Fibroblast of upper back skin (primary cell): ENCODE measurements at regions not wholly inside any gene's neighbourhood (a gene's known extent, or its start where the extent isn't known, plus 50 kb on each side); places are given as distances from the start of the nearest gene placed in this dataset.
A peak's percentile ranks its signal among the peaks of the same experiment; 100 is the strongest.

Experiments used
- DNase-seq: peaks from one replicate; pipeline ENCODE4 v3.0.0-alpha.2; 2013

- no peak for DNase-seq
Observed at GRCh38 chr18:10290638-10291235, 163.7 kb upstream of the APCDD1 start.

- peak; percentile 32 for DNase-seq
Observed at GRCh38 chr18:10291568-10291981, 162.9 kb upstream of the APCDD1 start.

- DNase-seq = no peak
Observed at GRCh38 chr18:10293966-10294365, 160.5 kb upstream of the APCDD1 start.

GRCh38 chr18:10295751-10296150 is 158.7 kb upstream of the APCDD1 start:
- no peak for DNase-seq

- peak; percentile 36 for DNase-seq
Observed at GRCh38 chr18:10296491-10296890, 157.9 kb upstream of the APCDD1 start.

- no peak for DNase-seq
Observed at GRCh38 chr18:10297086-10297485, 157.3 kb upstream of the APCDD1 start.

DNA sequence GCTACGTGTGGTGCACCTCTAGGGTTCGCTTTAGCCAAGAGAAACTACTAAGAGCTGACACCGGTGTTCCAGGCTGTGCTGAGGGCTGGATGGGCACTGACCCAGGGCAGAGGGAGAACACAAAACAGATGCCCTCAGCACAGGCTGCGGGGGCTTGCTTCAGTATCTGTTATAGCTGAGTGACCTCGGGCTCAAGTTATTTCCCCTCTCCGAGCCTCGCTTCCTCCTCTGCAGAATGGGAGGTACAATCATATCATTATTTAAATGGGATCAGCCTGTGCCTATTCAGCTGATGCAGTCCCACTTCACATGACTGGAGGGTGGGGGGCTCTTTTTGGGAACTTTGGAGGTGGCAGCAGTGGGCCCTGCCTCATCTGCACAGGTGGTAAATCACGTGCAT is 156.1 kb upstream of the APCDD1 start:
- no peak for DNase-seq

GRCh38 chr18:10299643-10300042 is 154.8 kb upstream of the APCDD1 start:
- DNase-seq = peak; percentile 71

GRCh38 chr18:10300739-10301138 is 153.7 kb upstream of the APCDD1 start:
- DNase-seq = no peak

GRCh38 chr18:10301831-10302483 is 152.5 kb upstream of the APCDD1 start:
- no peak for DNase-seq

DNA sequence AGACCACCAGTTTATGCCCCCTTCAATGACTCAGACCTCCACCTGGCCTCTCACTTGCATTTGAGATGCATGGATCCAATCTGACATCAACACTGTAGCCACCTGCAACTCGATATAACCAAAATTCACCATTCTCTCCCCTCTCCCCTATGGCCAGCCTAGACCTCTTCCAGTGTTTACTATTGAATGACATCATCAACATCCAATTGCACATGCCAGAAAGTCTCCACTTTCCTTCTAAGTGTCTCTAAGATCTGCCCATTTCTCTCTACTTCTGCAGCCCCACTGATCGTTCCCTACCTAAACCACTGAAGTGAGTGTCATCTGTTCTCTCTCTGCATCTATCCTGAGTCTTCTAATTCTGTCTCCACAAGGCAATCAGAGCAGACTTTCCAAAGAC is 151.3 kb upstream of the APCDD1 start:
- no peak for DNase-seq

DNA sequence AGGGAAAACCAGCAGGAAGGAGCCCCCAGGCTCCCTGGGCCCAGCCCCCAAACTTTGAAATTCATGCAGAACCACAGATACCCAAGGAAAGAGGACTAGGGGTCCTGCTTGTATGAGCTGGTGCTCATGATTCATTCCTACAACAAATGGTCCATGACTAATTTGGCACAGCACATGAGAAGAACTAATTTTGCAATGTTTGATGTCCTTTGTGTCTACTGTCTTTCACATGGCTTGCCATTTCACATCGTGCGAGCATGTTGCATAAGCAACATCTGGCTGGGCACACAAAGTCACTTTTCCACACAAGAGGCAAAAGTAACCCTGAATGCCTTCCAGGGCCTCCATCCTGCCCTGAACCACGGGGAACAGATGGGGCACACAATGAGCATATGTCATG is 149.6 kb upstream of the APCDD1 start:
- DNase-seq = peak; percentile 94

GRCh38 chr18:10306779-10307178 is 147.7 kb upstream of the APCDD1 start:
- no peak for DNase-seq

DNA sequence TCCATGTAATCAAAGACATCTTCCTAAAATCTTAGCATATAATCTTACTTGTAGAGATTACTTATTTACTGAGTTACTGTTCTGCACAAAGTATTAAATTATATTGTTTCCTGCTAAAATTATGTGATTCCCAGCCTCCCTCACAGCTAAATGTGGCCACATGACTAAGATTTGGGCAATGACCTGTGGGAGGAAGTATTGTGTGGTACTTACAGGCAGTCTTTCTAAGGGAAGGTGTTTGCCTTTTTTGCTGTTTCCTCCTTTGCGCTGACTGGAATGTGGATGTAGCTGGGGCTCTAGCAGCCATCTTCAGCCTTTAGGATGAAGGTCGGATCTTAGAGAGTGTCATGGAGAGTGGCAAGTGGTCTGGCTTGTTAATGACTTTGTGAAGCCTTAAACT is 146.3 kb upstream of the APCDD1 start:
- no peak for DNase-seq

DNA sequence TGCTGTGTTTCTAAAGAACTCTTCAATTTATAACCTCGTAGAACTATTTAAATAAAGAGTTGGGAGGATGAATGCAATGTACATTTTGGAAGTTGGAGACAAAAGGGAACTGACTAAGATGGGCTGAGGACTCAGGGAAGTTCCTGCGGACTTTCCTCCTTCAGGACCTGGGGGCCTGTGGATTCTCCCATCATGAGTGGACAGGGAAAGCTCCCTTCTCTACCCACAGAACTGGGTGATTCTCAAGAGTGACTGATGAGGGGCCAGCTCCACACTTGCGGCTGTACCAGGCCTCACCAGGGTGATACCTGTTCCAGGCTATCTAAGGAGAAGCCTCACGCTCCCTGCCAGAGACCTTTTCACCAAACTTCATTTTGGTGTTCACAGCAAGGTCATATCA is 143.8 kb upstream of the APCDD1 start:
- no peak for DNase-seq

DNA sequence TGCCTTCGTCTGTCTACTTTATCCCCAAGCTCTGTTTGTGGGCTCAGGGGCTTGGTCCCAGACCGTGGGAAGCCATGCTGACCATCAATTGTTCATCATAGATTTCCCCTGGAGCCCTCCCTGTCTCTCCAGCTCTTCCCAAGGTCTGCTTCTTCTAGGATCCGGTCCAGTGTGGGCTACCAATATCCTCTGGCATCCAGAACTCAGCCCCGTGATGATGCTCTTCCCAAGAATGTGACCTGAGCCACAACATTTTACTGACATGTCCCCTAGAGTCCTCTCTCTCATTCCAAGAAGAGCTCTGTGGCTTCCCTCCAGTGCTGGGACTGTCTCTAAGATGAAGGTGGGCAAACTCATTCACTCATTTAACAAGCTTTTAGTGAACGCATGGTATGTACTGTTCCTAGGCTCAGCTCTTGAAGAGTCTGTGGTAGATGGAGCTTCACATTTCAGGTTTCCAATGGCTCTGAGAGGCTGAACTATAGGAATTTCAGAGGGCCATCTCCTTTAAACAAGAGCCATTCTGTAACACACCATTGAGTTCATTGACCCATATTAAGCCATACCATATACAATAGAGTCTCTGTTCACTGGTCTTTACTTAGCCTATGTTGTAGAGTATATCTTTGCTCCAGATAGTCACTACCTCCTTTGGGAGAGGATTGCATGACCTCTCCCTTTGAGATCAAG is 142.0 kb upstream of the APCDD1 start:
- DNase-seq = peak; percentile 51

- DNase-seq = no peak
Observed at GRCh38 chr18:10313016-10313342, 141.5 kb upstream of the APCDD1 start.

DNA sequence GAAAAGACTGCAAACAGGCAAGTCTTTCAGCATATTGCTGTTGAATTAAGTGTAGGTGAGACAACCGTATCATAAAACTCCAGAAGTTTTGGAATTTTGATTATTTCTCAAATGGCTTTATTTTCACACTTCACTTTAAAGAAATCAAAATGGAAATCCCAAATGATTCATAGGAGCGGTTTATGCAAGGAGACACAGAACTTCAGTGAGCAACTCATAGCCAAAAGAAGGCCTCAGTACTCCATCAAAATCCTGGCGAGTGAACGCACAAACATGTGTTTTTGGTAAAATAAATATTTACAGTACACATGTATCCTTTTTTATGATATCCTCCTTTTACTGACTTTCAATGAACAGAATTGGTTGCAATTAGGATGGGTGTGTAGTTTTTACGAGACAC is 140.4 kb upstream of the APCDD1 start:
- no peak for DNase-seq

DNA sequence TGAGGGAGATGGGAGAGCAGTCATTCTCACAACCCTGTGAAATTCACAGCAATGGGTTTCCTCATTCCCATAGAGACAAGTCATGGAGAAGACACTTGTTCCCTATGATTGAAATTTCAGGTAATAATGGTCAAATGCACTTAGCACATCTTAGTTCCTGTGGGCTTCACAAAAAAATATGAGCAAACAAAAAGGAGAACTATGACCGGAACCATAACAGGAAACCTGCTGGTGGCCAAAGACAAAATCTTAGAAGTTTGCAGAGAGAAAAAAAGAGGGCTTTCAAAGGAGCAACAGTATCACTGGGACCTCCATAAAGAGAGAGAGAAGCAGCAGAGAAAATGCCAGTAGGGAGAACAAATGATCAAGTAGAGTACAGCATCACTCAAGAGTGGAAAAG is 138.9 kb upstream of the APCDD1 start:
- no peak for DNase-seq

GRCh38 chr18:10316778-10317177 is 137.7 kb upstream of the APCDD1 start:
- no peak for DNase-seq

DNA sequence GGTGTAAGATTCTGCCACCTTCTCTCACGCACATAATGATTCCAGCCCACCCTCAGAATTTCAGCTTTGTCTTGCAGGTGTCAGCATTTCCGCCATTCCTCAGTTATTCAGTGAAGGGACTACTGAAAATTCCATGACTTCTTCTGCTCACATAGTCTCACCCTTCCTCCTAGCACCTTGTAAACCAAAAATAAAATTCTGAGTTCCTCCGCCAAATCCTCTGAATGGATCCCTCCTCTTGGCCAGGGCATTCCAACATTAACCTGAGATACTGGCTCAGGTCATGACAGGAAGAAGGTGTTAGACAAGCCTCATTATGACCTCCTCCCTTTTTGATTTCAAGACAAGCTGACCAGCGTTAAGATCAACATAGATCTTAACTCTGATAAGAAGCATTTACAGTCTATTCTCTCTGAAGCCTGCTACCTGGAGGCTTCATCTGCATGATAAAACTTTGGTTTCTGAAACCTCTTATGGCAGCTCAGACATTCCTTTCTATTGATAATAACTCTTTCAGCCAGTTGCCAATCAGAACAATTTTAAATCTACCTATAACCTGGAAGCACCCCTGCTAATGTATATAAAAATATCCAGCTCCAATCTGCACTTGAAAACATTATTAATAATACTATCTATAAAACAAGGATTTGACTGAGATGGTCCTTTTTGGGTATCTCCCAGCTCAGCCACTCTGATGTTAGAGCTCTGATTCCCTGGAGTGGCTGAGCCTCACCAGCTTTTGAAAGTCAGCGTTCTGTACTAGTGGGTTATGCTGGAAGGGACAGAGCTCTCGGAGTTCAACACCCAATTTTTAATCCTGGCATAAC is 136.4 kb upstream of the APCDD1 start:
- no peak for DNase-seq

DNA sequence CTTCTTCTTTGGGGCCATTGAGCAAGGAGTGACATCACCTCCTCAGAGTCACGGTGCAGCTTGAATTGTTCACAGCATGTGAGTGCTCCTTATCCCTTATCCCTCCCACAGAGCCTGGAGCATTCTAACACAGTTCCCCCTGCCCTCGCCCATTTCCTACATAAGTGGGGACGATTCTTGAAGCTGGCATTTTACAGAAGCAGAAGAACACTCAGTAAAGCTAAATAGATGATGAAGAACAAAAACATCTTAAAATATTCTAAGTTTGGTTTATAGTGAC is 135.8 kb upstream of the APCDD1 start:
- DNase-seq = no peak

GRCh38 chr18:10319026-10319425 is 135.4 kb upstream of the APCDD1 start:
- DNase-seq = no peak
